HG02610 (cell line): ENCODE measurements at regions not wholly inside any gene's neighbourhood (a gene's known extent, or its start where the extent isn't known, plus 50 kb on each side); places are given as distances from the start of the nearest gene placed in this dataset.
"Not testable (repeated sequence)": the region's sequence is repeated elsewhere in the genome, so short reads cannot be mapped to it uniquely, and the experiment has no call there.

Experiments
- ATAC-seq: cut with Tn5 transposase; IDR thresholded peaks from one replicate; pipeline ENCODE4 v1.9.1; 2021; ENCODE audit warnings: mild to moderate bottlenecking, moderate library complexity; ENCODE audit not compliant: unreplicated experiment

DNA sequence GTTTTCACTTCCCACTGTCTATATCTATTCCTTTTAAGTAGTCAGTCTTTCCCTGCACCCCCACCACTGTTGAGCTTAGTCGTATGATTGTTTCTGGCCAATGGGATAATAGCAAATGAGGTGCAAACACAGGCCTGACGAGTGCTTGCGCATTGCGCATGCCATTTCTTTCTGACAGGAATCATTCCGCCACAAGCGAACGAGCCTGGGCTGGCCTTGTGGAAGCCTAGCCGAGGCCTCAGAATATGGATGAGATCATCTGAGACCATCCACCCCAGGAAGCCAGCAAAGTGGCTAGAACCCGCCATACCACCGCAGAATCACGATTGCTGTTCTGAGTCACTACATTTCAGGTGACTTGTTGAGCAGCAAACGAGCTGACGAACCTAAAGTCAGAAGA, 52.2 kb upstream of the PRL start:
- ATAC-seq: no peak

DNA sequence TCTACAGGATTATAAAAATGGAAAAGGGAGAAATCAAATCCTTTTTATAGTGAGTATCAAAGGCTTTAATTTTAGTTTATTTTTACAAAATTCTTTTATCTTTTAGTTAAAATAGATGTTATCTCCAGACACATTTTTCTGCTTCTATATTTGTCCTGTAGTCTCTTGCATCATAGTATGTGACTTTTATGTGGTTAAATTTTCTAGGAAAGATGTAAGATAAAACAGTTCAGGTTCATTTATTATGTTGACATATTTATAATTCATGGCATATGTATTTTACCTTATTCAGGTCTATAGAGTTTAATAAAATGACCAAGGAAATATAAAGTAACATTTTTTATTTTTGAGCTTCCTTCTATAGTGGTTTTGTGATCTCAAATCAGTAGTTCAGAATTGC, 52.7 kb upstream of the PRL start:
- ATAC-seq: no peak

DNA sequence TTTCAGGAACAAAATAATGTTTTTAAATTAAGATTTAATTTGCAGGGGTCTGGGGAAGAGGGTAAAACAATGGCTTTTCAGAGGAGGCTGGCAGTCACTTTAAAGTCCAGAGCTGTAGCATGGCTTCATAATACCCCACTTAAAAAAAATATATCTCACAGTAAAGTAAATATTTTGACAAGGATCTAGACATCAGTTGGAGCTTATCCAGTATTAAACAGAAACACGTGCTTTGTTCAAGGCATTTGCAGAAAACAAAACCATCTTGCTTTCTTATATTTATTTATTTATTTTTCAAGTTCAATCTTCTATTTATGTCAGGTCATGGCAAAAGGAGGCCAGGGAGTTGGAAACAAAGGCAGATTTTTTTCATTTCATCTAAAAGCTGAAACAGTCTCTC, 53.3 kb upstream of the PRL start:
- no peak for ATAC-seq

DNA sequence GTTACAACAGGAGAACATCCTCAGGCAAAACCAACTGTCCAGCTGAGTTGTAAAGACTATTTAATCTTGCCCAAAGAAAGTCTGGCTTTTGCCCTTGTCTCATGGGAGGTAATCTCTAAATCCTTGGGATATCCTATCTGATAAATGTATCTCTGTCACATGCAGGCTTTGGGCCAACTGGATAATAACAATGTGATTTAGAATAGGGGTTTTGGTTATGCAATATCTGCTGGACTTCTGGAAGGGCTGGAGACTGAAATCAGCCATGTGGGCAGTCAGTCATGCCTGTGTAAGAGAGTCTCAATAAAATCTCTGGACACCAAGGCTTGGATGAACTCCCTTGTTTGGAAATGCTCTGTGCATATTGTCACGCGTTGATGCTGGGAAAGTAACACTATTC, 56.3 kb upstream of the PRL start:
- ATAC-seq: no peak

DNA sequence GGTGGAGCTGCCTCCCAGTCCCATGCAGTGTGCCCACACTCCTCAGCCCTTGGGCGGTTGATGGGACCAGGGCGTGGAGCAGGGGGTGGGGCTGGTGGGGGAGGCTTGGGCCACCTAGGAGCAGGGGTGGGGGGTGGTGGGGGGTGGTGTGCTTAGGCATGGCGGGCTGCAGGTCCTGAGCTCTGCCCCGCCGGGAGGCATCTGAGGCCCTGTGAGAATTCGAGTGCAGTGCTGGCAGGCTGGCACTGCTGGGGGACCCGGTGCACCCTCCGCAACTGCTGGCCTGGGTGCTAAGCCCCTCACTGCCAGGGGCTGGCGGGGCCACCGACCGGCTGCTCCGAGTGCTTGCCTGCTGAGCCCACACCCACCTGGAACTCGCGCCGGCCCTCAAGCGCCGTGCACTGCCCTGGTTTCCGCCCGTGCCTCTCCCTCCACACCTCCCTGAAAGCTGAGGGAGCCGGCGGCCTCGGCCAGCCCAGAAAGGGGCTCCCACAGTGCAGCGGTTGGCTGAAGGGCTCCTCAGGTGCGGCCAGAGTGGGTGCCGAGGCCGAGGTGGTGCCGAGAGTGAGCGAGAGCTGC, 59.6 kb upstream of the PRL start:
- ATAC-seq: no peak

DNA sequence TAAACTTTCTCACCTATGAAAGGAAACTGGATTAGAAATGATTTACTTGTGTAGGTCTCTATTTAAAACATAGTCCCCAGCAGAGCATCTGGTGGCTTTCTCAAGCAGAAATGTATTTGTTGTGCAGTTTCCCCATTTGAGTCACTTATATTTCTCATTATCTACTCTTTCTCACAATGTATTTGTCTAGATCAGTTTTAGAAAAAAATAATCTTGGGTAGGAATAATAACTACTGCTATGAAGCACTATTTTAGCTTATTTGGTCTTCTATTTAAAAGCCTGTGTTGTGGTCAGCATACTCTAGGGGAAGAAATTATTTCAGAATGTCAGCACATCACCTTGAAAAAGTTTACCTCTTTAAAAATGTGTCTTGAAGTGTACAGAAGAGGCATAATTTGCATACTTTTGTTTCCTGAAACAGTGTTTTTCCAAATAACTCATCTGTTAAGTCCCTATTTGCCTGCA, 60.9 kb upstream of the PRL start:
- ATAC-seq: peak; percentile 75

DNA sequence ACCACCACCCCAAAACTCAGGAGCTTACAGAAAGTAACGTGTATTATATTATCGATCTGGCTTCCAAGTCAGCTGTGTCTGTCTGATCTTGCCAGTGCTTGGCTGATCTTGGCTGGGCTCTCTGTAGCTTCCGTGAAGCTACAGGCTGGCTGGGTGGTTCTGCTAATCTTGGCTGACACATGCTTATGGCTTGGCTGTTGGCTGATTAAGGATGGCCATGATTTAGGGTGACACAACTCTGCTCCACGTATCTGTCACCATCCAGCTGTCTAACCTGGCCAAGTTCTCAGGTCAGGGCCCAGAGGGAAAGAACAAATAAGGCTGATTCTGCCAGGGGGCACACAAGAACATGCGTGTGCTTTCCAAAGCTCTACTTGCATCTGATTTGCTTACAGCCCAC, 64.7 kb upstream of the PRL start:
- no peak for ATAC-seq

DNA sequence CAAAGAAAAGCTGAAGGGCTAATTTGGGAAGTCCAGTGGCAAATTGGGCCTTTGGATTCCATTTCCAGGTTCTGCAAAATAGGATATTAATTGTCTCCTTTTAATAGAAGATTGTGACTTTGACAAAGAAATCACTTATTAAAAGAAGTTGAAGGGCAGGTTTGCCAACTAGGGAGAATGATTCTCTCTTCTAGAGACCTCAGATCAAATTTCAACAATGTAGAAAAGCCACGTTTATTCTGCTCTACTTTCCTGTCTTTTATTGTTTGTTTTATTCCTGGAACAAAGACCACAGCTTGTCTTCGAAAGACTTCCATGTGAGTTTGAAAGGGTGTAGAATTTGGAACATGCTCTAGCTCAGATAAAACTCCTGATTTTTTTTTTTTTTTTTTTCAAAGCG, 65.5 kb upstream of the PRL start:
- no peak for ATAC-seq

DNA sequence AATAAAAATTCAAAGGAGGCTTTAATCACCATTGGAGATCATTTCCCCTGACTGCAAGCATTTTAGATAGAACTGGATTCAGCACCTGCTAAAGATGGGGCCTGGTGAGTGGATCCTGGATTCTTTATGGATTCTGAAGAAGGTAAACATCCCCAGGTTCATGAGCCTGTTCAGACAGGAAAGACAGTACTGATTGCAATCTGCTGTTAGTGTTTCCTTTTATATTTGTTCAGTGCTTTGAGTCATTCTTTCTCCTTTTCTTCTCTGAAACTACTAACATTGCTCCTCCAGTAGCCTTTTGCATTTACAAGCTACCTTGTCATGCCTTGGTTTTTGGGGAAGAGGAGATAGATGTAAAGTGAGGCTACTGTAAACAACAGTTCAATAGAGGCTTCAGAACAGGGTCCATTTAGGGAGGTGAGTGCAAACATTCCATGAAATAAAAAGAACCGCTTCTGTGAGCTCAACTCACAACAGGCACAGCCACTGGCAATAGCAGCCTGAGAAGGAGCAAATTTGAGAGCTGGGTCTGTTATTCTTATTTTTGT, 66.4 kb upstream of the PRL start:
- peak; percentile 27 for ATAC-seq

DNA sequence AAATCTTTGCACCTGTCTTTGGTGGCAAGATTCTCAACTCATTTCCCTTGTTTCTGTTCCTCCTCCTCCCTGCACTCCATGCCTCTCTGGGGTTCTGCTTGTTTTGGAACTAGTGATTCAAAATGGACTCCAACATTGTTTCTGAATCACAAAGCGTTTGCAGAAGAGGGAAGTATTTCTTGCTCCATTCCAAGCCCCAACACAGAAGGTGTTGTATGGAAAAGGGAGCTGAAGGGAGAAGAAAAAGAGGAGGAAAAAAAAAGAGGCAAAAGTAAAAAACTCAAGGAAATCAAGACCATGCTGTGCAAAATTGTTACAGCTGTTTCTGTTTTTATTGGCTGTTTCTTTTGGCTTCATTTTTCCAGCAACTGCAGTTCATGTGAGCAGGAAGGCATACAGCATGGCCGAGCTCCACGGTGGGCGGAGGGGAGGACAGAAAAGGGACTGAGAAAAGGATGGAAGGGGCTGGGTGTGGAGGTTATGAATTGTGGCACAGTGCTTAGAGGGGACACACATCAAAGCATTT, 66.9 kb upstream of the PRL start:
- peak; percentile 41 for ATAC-seq

DNA sequence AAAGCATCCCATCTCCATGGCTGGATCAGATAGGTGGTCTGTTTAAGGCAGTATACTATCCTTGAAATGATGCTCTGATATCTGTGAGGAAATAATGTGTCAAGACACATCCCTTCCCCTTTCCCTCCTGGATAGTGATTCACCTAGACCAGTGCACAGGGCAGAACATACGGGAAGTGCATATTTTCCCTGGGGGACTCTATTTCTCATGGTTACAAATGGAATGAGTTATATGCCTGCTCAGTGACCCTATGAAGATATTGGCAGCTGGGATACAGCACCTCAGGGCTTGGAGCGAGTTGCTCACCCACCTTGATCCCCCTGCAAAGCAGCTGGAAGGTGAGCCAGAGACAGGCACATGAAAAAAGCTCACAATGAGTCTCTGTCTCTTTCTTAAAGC, 67.5 kb upstream of the PRL start:
- no peak for ATAC-seq

DNA sequence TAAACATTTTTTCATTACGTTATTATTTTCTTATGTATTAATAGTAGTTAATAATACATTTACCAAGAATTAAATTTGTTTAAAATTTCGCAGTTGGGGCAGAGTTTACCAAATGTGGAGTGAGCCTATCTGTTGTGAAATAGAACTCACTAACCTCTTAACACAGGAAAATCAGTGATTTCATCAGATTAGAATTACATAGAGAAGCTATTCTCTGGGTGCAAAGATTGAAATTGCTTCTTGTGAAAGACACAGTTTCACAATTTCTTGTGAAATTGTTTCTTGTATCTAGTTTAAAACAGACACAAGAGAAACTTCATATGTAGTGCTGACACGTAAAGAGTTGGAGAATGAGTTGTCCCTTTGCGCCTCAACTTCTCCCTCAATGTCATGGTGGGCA, 69.4 kb upstream of the PRL start:
- no peak for ATAC-seq

DNA sequence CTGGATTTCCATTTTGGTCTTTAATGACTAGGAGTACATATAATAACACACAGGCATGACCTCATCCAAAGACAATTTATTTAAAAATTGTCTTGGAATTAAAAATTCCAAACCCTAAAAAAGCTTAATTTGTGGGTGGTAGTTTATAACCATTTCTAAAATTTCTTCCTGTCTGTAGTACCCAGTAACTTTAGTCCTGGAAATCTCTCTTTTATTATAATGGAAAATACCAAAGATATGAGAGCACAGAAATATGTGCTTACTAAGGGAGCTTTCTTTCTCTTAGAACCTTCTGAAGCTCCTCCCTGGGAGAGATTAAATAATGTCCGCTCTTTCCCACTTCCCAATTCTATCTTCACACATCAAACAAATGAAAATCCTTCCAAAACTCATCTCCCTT, 70.5 kb upstream of the PRL start:
- ATAC-seq: no peak

DNA sequence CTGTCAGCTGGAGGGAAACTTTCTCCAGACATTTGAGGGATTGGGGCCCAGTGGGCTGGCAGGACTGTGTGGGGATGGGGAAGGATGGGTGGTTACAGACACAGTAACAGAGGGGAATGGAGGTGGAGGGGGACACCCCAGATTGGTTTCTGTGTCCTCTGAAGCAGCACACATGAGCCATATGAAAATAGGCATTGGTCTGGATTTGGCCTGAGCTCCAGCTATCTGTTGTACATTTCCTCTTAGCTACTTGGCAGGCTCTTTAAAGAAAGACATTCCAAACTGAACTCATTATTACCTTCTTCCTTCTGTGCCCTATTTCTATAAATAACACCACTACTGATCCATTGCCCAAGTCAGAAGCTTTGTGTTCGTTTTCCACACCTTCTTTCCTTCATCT, 72.0 kb upstream of the PRL start:
- no peak for ATAC-seq

DNA sequence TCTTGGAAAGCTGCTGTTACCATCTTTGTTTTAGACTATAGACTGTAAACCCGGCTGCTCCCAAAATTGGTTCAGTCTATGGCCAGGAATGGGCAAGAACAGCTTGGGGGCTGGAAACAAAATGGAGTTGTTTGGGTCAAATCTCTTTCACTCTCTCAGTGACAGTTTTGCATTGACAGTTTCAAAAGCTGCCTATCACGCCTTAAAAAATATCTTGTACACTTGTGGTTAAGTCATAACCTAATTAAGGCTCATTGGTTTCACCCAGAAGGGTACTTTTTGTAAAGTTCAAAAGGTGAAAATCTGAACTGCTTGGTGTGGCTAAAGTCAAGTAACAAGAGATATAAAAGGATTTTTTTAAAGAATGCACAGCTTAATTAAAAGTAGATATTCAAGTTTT, 76.1 kb upstream of the PRL start:
- peak; percentile 97 for ATAC-seq

DNA sequence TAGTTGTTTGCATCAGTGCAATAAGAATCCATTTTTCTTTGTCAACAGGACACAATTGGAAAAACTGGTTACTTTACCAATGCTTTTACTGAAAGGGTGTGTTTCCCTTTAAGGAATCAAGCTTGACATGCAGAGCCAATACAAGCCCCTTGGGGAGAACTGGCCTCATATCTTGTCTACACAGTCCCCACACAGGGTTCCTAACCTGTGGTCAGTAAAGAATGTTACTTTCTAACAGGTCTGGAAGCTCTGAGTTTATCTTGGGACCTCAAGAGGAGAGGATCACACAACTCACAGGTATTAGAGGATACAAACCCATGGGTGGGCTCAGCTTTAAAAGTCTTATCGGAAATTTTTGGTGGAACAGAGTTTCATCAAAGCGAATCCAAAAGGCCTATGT, 78.1 kb upstream of the PRL start:
- ATAC-seq: not testable (repeated sequence)

DNA sequence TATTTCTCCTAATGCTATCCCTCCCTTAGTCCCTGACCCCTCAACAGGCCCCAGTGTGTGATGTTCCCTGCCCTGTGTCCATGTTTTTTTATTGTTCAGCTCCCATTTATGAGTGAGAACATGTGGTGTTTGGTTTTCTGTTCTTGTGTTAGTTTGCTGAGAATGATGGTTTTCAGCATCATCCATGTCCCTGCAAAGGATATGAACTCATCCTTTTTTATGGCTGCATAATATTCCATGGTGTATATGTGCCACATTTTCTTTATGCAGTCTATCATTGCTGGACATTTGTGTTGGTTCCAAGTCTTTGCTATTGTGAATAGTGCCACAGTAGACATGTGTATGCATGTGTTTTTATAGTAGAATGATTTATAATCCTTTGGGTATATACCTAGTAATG, 79.5 kb upstream of the PRL start:
- not testable (repeated sequence) for ATAC-seq

DNA sequence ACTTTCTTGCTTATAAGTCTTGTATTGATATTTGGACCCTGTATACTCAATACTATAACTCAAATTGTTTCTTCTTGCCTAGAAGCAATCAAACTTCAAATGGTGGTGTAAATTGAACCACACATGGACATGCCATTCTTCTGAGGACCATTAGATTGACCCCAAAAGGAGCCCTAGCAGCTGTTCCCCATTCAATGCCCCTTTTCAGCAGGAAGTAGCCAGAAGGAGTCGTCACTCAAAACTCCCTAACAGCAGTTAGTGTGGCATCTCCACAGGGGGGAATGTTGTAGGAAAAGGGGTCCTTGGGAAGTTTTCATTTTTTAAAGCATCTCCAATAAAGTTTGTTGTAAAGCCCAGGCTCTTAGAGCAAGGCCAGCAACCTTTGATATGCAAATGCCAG, 81.7 kb upstream of the PRL start:
- ATAC-seq: not testable (repeated sequence)

DNA sequence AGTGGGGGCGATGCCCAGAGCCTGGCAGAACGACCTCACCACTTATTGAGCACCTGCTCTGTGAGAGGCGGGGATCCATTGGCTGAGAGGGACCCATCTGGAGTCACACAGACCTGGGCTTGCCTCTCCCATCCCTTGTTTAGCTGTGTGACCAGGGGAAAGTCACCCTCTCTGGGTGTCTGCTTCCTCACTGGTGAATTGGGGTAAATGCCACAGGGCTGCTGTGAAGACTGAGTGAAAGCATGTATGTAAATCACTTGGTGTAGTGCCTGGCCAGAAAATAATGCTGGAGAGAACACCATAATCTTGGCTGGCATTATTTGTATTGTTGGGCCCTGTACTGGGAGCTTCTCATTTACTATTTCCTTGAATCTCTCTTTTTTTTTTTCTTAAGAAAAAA, 83.4 kb upstream of the PRL start:
- no peak for ATAC-seq

DNA sequence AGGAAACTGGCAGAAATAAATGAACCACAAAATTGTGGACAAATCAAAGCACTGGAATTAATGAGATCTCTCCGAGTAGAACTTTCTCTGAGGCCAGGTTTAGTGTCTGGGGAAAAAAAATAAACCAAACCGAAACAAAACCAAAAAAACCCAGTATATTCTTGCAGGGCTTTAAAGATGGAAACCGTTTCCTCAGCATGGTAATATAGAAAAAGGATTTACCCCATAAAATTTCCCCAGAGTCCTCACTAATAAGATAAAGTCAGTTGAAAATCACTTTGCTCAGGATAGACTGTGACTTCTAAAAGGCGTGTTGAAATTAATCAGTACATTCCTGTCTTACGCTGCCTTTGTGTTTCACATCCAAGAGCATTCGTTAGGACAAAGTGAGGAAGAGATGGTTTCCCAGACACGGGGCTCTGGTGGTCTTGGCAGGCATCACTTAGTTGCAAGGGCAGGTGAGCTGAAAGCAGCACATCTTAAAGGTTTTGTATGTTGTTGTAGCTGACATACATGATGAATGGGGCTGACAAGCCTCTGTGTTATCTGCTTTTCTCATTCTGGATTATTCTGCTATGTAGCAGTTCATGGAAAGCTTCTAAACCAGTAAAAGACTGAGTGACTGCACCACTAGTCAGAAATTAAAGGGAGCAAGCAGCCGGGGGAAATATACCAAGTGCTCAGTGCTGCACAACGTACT, 85.2 kb upstream of the PRL start:
- no peak for ATAC-seq

DNA sequence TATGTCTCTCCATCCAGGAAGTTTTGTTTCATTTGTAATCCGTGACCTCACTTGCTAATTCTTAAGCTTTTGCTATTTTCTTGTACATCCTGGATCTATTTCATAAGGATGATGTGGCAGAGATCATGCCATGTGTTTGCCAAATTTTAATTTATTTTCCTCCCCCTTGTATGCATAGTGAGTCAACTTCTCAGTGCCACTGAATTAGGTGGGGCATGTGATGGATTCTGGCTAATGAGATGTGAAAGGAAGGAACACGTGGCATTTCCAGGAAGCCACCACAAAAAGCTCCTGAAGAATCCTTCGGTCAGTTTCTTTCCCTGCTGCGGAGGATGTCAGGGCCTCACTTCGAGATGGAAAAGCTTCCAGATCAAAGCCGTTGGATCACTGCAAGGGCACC, 86.2 kb upstream of the PRL start:
- no peak for ATAC-seq

DNA sequence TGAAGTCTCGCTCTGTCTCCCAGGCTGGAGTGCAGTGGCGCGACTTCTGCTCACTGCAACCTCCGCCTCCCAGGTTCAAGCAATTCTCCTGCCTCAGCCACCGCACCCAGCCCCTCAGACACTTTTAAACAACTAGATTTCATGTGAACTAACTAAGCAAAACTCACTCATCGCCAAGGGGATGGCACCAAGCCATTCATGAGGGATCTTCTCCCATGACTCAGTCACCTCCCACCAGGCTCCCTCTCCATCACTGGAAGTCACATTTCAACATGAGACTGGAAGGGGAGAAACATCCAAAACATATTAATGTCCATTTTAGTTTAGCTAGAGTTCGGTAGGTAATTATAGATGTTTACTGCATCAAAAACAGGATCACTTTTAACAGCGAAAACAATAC, 95.9 kb upstream of the PRL start:
- ATAC-seq: no peak
